Stomach (tissue), 8 donors: ENCODE measurements at regions not wholly inside any gene's neighbourhood (a gene's known extent, or its start where the extent isn't known, plus 50 kb on each side); places are given as distances from the start of the nearest gene placed in this dataset.
A peak's percentile ranks its signal among the peaks of the same experiment; 100 is the strongest.

Experiments
- DNase-seq, 2 donors: peaks; one replicate each; pipeline versions ENCODE4 v3.0.0 to v3.0.0-alpha.2; 2013 to 2019
- H3K27ac ChIP-seq, 5 donors: fragments of 200-600 bp in 4 of 5; sonication (generic) in 4 of 5; one replicate each; pipeline ENCODE4 v1.5.1; 2013 to 2019; ENCODE audit warnings: mild to moderate bottlenecking in 1 of 5, moderate library complexity in 1 of 5
- H3K27me3 ChIP-seq, 3 donors: fragments of 200-600 bp; sonication (generic); one replicate each; pipeline ENCODE4 v1.5.1; 2017 to 2019; ENCODE audit warnings: mixed run types in 1 of 3
- H3K36me3 ChIP-seq, 4 donors: fragments of 200-600 bp; sonication (generic); 1 replicate in 3 of 4; 2 replicates in 1 of 4; pipeline ENCODE4 v1.5.1; 2016 to 2019
- H3K4me1 ChIP-seq, 4 donors: fragments of 200-600 bp; sonication (generic); one replicate each; pipeline ENCODE4 v1.5.1; 2016 to 2019
- H3K4me3 ChIP-seq, 4 donors: fragments of 200-600 bp; sonication (generic) in 3 of 4; one replicate each; pipeline ENCODE4 v1.5.1; 2016 to 2019; ENCODE audit warnings: mild to moderate bottlenecking in 1 of 4
- H3K9me3 ChIP-seq, 4 donors: fragments of 200-600 bp; sonication (generic); one replicate each; pipeline ENCODE4 v1.5.1; 2016 to 2019
- CTCF ChIP-seq, 7 experiments: fragments of 450-650 bp in 4 of 7; fragments of 200-600 bp in 3 of 7; sonication (generic) in 3 of 7; IDR thresholded peaks; one replicate each; pipeline ENCODE4 v1.5.1; 2016 to 2019; ENCODE audit warnings: antibody characterized with exemption in 7 of 7, control low read depth in 2 of 7, mild to moderate bottlenecking in 1 of 7
- EP300 ChIP-seq: sonication (generic); formaldehyde crosslinking; IDR thresholded peaks from one replicate; pipeline ENCODE4 v1.6.1; 2017; ENCODE audit warnings: antibody characterized with exemption
- POLR2A ChIP-seq, 4 donors: fragments of 450-650 bp; IDR thresholded peaks; one replicate each; pipeline ENCODE4 v1.6.1; 2016; ENCODE audit warnings: antibody characterized with exemption in 4 of 4, control low read depth in 2 of 4, mild to moderate bottlenecking in 1 of 4, moderate library complexity in 1 of 4
- POLR2AphosphoS5 ChIP-seq, 3 donors: sonication (generic); formaldehyde crosslinking; IDR thresholded peaks; one replicate each; pipeline ENCODE4 v1.6.1; 2016; ENCODE audit warnings: antibody characterized with exemption in 3 of 3
- WGBS, 5 donors: extraction: QIAGEN DNeasy Blood & Tissue Kit in 3 of 5; methylation state at CpG; one replicate each; pipeline versions ENCODE4 v1.1.5 to v1.1.7; 2013 to 2018; 5-methylcytosine and 5-hydroxymethylcytosine counted together
- intact Hi-C: fragments of 100-400 bp; cut with DNase I; formaldehyde crosslinking; loops from one replicate; pipeline ENCODE4 v1.15.1; 2023; ENCODE audit warnings: low total_unique reads
- donor health status: healthy with polysubstance abuse.
- donor health status: Bipolar disorder and iron deficiency.
- donor health status: healthy.

DNA sequence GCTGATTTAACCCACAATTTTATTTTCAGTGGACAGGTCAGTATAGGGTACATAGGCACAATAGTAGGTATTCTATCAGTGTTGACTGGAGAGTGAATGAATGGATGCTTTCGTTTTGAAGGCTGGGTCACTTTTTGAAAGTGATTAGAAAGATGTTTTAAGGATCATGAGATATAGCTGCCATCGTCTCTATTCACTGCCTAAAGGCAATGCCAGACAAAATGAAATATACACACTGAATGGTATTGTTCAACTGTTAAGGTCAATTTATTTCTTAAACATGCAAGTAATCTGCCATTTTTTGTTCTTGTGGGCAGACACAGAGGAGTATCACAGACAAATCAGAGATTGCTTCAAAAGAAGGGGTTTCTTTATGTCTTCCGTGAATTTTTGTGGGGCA lies 395.3 kb downstream of the VGLL3 start:
- no peak overlapping the region for H3K27ac ChIP-seq
- H3K36me3 ChIP-seq: no peaks in the 10 kb centered on the region
- peaks cover 0 to 5% (median 0%) of the 10 kb centered on the region in 4 donors for H3K9me3 ChIP-seq
- no peaks in the 10 kb centered on the region for H3K4me1 ChIP-seq
- intact Hi-C loops: no loop called here
- WGBS, 5 donors: 70 to 84% (median 77%) methylated on average over 3 of the region's 3 CpGs
- H3K27me3 ChIP-seq: no peaks in the 10 kb centered on the region
- no peak overlapping the region for H3K4me3 ChIP-seq
- DNase-seq: no peak
- TF ChIP-seq CTCF (IDR thresholded peaks at IDR 0.05) (no peak), POLR2AphosphoS5 (IDR thresholded peaks at IDR 0.05) (no peak), POLR2A (IDR thresholded peaks at IDR 0.05) (no peak), EP300 (no peak)

GRCh38 chr3:86594838-86595237 lies 396.1 kb downstream of the VGLL3 start:
- no peaks in the 10 kb centered on the region for H3K27me3 ChIP-seq
- no peak overlapping the region for H3K4me3 ChIP-seq
- DNase-seq: no peak
- H3K27ac ChIP-seq: no peak overlapping the region
- H3K9me3 ChIP-seq: peaks cover 0 to 5% (median 0%) of the 10 kb centered on the region in 4 donors
- intact Hi-C loops: no loop called here
- no peaks in the 10 kb centered on the region for H3K4me1 ChIP-seq
- TF ChIP-seq POLR2AphosphoS5 (IDR thresholded peaks at IDR 0.05) (no peak), EP300 (no peak), POLR2A (IDR thresholded peaks at IDR 0.05) (no peak), CTCF (IDR thresholded peaks at IDR 0.05) (no peak)
- 38 to 54% (median 49%) methylated on average over 1 of the region's 1 CpG for WGBS, 5 donors
- H3K36me3 ChIP-seq: no peaks in the 10 kb centered on the region

GRCh38 chr3:86578071-86578470 lies 412.9 kb downstream of the VGLL3 start:
- Histone ChIP-seq H3K27me3 (no peaks in the 10 kb centered on the region), H3K4me1 (no peaks in the 10 kb centered on the region), H3K27ac (no peak overlapping the region), H3K4me3 (no peak overlapping the region), H3K36me3 (no peaks in the 10 kb centered on the region), H3K9me3 (peaks cover 0 to 24% (median 7%) of the 10 kb centered on the region in 4 donors)
- no peak for DNase-seq
- 39 to 60% (median 50%) methylated on average over 2 of the region's 2 CpGs for whole genome bisulfite sequencing, 5 donors
- intact Hi-C loops: no loop called here
- TF ChIP-seq EP300 (no peak), CTCF (IDR thresholded peaks at IDR 0.05) (no peak), POLR2AphosphoS5 (IDR thresholded peaks at IDR 0.05) (no peak), POLR2A (IDR thresholded peaks at IDR 0.05) (no peak)

- TF ChIP-seq EP300: no peak
- no peak for TF ChIP-seq POLR2AphosphoS5 (IDR thresholded peaks at IDR 0.05)
- peak in 3 of 7 experiments; percentile 13 to 54 (median 29) for TF ChIP-seq CTCF (IDR thresholded peaks at IDR 0.05)
These were observed 427.5 kb downstream of the VGLL3 start for GRCh38 chr3:86563400-86563970.

More at GRCh38 chr3:86563400-86563970, 427.5 kb downstream of the VGLL3 start:
- H3K4me1 ChIP-seq: no peaks in the 10 kb centered on the region
- H3K36me3 ChIP-seq: no peaks in the 10 kb centered on the region
- H3K4me3 ChIP-seq: no peak overlapping the region
- 14 to 23% (median 16%) methylated on average over 2 of the region's 2 CpGs for WGBS, 5 donors
- DNase-seq: peak in 1 of 2 donors; percentile 61
- intact Hi-C loops: no loop called here
- H3K9me3 ChIP-seq: no peaks in the 10 kb centered on the region
- H3K27ac ChIP-seq: no peak overlapping the region
- no peaks in the 10 kb centered on the region for H3K27me3 ChIP-seq
